ENCODE measurements at regions not wholly inside any gene's neighbourhood (a gene's known extent, or its start where the extent isn't known, plus 50 kb on each side); places are given as distances from the start of the nearest gene placed in this dataset.
"Not testable (repeated sequence)": the region's sequence is repeated elsewhere in the genome, so short reads cannot be mapped to it uniquely, and the experiment has no call there.

DNA sequence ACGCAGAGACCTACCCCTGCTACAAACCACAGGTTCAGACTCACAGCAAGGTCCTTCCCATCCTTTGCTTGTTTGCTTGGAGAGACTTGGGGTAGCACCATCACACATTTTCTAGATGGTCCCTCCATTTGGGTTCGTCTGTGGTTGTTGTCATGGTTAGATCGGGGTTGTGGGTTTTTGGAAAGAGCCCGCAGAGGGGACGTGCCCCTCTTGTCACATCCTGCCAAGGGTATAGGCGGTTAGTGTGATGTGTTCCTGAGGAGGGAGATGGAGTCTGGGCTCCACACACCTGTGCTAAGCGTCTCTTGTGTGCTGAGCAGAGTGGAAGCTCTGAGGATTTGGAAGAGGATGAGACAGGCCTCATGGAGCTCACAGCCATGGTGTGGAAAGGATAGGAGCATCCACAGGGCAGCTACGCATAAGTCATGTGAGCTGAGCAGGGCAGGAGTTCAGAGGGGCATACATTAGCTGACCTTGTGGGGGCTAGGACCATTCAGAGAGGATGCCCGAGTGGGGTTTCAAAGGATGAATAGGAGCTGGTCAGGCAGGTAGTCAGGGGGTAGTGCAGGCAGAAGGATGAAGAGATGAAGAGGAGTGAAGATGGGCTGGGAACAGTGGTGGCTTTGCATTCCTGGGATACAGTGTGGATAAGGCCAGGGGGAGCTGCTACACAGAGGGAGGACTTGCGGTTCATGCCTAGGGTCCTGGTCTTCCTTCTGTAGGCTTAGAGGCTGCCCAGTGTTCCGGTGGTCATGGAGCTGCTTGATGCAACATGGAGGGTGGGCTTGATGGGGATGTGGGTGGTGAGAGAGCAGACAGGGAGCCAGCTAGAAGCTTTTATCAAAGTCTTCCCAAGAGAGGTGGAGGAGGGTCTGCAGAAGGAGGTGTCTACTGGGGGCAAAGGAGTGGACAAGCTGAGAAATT lies 62.9 kb downstream of the ACKR3 start:
- no peak for DNase-seq (ENCODE audit: low read depth in 3 of 3, low spot score in 2 of 3)

DNA sequence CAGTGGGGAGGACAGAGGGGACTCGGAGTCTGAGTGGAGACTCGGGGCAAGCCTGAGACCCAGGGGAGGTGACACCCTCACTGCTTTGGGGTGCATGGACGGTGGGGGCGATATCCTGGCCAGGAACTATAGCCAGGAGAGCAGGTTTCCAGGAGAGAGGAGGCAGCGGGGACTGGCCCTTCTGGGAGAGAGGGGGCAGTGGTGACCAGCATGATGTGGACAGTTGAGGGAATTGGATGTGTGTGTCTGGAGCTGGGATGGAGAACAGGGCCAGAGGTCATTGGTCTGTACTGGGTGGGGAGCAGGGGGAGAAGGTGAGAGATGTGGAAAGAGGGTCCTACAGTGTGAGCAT lies 63.6 kb downstream of the ACKR3 start:
- DNase-seq (ENCODE audit: low read depth in 3 of 3, low spot score in 2 of 3): no peak

DNA sequence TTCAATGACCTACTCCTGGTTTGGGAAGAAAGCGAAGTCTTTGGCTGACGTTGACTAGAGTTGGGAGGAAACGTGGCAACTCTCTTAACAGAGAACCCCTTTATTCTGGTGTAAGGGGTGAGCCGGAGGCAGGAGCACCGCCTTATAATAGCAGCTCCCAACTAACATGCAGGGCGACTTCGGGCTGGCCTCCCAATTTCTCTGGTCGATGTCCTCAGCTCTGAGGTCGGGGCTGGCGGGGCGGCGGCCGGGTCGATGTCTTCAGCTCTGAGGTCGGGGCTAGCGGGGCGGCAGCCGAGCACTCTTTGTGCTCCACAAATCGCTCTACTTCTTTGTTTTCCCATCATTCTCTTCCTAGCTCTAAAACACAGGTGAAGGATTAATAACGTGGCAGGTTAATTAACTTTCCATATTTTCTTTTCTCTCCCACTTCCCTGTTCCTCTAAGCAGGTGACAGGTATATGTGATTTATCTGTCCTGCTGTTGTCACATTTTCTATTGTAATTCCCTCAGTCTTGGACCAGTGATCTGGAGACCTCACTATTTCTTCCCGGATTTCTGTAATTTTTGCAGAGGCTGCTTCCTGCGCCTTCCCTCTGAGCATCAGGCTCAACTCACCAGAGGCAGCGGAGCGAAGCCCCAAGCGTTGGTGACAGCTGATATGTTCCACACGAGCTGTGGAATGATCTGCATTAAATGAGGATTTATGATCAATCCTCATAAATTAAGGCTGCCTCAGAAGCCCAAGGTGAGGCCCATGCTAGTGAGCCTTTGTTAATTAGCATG lies 64.3 kb downstream of the ACKR3 start:
- peak; percentile 42 to 60 (median 53) for DNase-seq (ENCODE audit: low read depth in 3 of 3, low spot score in 2 of 3)

DNA sequence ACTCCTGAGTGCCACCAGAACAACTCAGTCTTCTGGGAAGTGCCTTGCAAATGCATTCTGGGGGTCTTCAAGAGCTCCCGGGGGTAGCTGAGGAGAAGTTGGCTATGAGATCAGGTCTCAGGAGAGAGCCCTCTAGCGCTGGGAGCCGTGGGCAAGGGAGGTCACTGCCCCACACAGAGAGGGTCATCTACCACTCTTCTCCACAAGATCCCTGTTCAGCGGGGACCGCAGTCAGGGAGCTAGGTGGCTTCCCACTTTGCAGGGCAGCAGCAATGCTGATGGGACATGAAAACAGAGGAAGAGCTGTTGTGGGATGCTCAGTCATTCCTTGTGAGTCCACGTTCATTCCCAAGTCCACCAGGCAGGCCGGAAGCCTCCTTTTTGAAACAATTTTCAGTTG lies 66.6 kb downstream of the ACKR3 start:
- no peak for DNase-seq (ENCODE audit: low read depth in 3 of 3, low spot score in 2 of 3)

DNA sequence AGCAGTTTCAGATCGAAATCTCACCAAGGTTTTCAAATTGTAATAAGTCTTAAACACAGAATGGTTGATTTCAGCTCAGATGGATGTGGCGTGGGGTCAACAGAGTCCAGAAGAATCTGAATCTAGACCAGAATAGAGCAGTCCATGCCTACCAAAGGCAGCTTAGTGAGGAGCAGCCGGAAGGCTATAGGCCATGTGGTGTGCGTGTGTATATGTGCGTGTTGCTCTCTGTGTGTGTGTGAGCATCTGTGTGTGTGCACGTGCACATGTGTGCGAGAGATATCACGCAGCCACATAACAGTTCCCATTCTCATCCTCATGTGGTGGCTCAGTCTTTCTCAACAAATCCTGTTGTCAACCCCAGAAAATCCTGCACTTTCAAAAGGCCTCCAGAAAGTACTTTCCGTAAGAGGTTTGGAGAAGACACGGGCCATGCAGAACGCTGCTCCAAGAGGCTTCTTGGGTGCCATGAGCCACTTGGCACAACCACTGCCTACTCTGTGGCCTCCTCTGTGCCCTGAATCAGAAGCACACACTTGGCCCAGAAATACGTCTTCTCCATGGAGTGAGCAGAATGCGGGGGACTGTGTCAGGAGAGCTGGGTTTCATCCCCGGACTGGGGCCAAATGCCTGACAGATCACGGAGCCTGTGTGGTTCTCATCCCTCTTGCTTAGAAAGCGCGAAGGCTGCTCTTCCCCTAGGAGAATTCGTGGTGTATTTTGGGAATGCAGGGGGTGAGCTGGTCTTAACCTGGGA lies 67.3 kb downstream of the ACKR3 start:
- no peak for DNase-seq (ENCODE audit: low read depth in 3 of 3, low spot score in 2 of 3)

DNA sequence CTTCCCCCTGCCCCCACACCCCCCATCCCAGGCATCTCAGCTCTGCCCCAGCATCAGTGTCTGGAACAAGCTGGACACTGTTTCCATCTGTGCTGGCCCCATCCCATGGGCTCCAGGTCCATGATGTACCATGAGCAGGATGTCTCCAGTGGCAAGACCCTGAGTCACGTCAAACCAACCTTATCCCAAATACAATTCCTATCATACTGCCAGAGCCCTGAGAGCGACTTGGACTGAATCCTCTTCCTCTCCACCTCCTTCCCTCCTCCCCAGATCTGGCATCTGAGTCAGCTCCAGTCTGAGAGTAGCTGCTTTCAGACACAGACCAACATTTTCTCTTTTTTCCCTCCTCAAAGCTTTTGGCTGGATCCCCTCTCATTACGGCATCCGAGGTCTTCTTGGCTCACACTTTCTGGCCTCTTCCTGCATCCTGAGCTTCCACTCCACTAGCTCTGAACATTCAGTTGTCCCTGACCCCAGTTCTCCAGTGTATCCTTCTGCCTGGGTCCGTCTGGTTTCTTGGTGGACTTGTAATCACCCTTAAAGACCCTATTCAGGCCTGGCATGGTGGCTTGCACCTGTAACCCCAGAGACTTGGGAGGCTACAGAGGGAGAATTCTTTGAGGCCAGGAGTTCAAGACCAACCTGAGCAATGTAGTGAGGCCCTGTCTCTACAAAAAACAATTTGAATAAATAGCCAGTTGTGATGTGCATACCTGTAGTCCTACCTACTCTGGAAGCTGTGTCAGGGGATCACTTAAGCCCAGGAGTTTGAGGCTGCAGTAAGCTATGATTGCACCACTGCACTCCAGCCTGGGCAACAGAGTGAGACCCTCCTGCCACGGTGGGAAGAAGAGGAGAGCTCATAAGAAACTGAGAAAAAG lies 68.3 kb downstream of the ACKR3 start:
- no peak for DNase-seq (ENCODE audit: low read depth in 3 of 3, low spot score in 2 of 3)

DNA sequence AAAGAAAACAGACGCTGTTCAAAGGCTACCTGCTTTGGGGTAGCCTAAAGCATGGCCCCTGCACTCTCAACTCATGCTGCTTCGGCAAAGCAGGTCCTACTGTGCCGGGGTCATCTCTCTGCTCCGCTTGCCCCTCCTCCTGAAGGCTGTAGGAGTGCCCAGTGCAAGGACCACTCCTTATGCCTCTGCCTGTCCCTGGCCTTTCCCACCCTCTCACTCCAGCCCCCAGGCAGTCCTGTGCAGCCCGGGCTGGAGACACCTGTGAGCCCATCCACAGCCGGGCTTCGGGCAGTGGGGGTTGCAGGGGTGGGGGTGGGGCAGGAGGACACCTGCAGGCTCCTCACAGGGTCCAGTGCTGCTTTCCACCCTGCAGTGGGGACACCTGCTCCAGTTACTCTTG lies 69.1 kb downstream of the ACKR3 start:
- DNase-seq (ENCODE audit: low read depth in 3 of 3, low spot score in 2 of 3): no peak

DNA sequence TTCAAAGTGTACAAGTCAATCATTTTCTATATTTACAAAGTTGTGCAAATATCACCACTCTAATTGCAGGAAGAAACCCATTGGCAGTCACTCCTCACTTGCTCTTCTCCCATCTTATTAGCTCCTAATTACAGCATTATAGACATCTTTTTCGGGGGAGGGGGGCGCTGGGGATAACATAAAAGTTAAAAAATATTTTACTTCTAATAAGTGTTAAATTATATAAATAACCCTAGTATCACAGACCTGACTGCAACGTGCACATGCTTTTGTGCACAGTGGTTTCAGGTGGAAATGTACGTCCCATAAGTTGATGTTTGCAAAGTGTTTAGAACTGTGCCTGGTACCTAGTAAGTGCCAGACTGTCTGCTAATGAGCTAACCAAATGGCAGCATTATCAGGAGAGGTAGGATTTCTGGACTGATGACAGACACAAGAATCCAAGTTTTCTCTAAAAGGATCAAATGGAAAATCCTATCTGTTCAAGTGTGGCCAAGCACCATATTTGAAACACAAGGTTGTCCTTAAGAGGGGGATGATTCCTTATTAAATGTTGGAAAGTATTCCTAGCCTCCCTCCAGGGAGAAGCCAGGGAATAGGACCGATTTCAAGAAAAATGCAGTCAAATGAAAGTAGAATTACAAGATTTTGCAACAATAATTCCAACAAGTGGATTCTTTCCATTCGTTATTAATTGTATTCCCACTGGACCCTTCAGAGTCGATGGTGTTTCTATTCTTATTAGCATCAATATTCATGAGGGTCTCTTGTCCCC lies 70.0 kb downstream of the ACKR3 start:
- DNase-seq (ENCODE audit: low read depth in 3 of 3, low spot score in 2 of 3): no peak

DNA sequence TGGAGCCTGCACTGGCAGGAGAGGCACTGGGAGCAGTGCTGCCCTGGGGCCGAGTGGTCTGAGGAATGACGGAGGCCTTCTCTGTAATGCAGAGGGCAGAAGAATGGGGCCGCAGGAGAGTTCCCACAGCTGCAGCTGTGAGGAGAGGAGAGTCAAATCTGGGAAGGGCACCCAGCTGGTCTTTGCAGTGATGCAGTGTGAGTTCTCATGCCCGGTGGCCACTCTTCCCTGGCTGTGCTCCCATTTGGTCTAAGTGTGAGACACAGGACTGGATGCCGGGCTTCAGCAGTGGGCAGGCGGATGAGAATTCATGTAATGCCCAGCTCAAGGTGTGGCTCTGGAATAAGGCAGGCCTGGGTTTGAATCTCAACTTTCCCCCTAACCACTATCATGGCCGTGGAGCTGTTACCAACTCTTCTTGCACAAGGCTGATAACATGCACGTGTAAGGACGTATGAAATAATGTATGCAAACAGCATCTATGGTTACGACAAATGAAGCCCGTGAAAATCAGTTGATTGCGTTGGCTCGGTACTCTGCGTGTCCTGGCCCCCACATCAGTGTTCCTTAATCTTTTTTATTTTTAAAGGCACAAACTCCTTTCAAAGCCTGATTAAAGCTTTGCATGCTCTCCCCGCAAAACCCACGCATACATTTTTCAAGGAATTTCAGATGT lies 71.6 kb downstream of the ACKR3 start:
- no peak for DNase-seq (ENCODE audit: low read depth in 3 of 3, low spot score in 2 of 3)

DNA sequence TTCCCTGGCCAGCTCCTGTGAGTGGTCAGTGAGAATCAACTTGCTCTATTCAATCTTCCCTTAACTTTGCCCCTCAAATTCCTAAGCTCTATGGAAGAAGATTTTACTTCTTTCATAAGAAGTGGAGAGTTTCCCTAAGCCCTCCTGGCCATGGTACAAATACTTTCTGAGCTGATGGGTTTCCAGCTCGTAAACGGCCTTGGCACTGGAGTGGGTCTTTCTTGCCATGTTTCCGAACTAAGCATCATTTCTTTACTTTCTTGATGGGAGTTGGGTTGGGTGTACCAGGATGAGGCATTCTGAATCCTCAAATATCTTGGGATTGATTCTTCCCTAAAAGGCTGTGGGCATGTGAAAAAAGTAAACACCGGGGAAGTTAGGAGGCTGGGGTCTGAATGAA lies 72.5 kb downstream of the ACKR3 start:
- no peak for DNase-seq (ENCODE audit: low read depth in 3 of 3, low spot score in 2 of 3)

DNA sequence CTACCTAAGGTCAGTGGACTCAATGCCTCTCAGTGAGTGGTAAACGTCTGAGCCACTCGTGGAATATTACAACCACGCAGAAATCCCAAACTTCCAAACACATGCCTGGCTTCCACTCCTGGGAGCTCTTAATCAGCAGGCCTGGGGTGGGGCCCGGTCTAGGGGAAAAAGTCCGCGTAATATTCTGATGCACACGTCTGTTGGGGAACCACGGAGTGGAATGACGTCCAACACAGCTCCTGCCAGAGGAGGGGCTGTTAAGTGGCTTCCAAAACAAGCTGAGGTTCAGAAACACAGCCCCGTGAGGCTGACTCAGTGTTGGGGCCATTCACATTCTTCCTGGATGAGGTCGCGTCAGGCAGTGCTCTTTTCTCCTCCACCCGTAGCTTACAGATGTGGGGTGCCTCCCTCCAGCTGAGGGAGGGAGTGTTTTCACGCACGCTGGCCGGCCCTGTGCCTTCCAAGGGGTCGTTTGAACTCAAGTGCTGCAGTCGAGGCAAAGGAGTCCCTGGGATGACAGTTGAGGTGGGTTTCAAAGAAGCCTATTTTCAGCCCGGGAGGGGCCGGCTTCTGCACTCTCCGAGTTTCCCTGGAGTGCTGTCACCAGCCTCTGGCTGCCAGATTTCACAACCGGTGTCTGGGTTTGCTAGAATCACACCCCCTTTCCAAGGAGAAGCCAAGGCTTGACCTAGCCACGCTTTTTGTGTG lies 73.1 kb downstream of the ACKR3 start:
- no peak for DNase-seq (ENCODE audit: low read depth in 3 of 3, low spot score in 2 of 3)

DNA sequence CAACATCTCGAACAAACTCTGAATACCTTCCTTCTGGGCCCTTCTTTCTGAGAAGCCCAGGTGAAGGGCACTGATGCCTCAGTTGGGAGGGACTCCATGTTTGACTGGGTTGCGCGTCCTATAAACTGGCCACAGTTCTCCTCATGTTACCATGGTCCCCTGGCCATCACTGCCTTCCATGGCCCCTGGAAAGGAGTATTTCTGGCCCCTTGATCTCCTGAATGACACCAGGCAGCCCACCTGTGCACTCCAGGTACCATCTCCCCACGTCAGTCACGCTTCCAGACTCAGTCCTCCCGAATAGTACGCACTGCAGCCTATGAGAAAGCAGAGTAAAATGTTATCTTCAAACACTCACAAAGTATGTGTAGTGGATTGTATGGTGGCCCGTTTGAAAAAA lies 73.9 kb downstream of the ACKR3 start:
- DNase-seq (ENCODE audit: low read depth in 3 of 3, low spot score in 2 of 3): no peak

DNA sequence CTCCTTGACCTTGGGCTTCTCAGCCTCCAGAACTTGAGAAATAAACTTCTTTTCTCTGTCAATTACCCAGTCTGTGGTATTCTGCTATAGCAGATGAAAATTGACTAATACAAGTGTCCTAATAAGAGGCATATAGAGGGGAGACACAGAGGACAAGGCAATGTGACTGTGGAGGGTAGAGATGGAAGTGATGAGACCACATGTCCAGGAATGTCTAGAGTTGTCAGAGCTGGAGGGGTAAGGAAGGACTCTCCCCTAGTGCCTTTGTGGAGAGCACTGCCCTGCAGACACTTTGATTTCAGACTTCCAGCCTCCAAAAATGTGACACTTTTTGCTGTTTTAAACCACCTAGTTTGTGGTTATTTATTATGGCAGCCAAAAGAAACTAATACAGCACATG lies 74.4 kb downstream of the ACKR3 start:
- DNase-seq (ENCODE audit: low read depth in 3 of 3, low spot score in 2 of 3): no peak

DNA sequence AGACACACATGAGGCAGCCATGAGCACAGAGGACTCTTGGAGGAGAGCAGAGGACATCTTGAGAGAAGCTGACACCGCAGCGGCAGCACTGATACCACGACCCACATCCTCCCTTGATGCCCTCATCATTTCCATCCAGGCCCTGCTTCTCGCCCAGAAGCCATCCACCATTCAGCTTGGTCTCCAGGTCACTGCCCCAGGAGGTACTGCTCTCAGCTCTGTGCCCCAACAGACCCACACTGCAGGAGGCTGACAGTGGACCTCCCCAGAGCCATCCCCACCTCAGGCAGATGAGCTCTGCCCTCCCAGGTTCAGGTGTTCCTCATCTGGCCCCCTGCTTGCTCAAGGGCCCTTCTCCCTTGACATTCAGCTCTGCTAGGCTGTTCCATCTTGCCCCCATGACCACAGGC lies 74.9 kb downstream of the ACKR3 start:
- no peak for DNase-seq (ENCODE audit: low read depth in 3 of 3, low spot score in 2 of 3)

DNA sequence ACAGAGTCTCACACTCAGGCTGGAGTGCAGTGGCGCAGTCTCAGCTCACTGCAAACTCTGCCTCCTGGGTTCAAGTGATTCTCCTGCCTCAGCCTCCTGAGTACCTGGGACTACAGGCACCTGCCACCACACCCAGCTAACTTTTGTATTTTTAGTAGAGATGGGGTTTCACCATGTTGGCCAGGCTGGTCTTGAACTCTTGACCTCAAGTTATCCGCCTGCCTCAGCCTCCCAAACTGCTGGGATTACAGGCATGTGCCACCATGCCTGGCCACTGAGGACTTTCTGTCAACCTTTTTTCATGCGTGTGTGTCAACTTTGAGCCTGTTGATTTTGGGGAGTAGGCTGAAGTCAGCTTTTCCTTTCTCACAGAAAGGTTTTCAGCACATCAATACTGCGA lies 75.5 kb downstream of the ACKR3 start:
- not testable (repeated sequence) for DNase-seq (ENCODE audit: low read depth in 3 of 3, low spot score in 2 of 3)

DNA sequence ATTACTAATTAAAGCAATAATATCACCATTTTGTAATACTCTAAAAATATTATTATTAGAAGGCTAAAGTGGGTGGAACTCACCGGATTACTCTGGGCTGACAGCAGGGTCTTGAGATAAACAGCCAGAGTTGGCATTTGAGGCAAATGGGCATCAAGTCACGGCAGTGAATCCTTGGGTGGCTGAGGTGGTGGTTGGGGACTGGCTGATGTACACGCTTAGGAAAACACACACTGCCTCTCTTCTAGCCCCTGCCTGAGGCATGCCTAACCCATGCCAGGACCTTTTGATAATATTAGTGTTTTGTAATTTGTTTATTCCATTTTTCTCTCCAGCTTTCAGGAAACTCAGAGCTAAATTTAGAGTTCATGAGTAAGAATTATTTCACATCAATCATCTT lies 76.8 kb downstream of the ACKR3 start:
- DNase-seq (ENCODE audit: low read depth in 3 of 3, low spot score in 2 of 3): no peak

DNA sequence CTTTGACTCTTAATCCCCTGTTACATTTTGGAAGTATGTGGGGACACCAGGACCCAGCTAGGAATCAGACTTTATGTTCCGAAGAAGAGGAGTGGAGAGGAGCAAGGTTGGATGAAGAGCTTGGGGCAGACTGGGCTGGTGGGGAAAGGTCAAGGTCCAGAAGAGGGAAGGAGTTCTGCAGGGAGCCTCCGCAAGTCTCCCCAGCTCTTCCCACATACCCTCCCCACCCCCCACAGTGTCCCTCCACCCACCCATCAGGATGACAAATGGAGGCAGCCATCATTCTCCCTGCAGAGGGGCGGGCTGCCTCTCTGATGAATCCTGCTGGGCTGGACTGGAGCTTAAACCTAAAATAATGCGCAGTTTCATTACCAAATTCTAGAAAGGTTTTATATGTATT lies 77.2 kb downstream of the ACKR3 start:
- no peak for DNase-seq (ENCODE audit: low read depth in 3 of 3, low spot score in 2 of 3)

DNA sequence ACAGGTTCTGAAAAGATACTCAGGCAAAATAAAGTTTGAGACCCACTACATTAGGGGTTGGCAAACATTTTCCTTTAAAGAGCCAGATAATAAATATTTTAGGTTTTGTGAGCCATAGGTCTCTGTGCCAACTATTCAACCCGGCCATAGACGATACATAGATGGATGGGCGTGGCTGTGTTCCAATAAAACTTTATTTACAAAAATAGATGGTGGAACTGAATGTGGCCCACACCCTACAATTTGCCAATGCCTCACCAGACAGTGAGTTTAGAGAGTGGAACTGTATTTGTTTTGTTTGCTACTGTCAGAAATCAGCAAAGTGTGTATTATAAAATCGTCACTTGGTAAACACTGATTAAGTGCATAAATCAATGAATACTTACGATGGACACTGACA lies 78.0 kb downstream of the ACKR3 start:
- DNase-seq (ENCODE audit: low read depth in 3 of 3, low spot score in 2 of 3): no peak
